Endodermal cell (in vitro differentiated cells): ENCODE measurements at regions not wholly inside any gene's neighbourhood (a gene's known extent, or its start where the extent isn't known, plus 50 kb on each side); places are given as distances from the start of the nearest gene placed in this dataset.

ENCODE experiments used
- DNase-seq: peaks from one replicate; pipeline ENCODE4 v3.0.0-alpha.2; 2017
- H3K27ac ChIP-seq: 2 replicates; pipeline ENCODE4 v1.5.1; 2013; ENCODE audit warnings: mild to moderate bottlenecking, low read depth, low read length, moderate library complexity
- H3K27me3 ChIP-seq: 2 replicates; pipeline ENCODE4 v1.6.1; 2013; ENCODE audit warnings: mild to moderate bottlenecking, low read length, moderate library complexity; ENCODE audit not compliant: insufficient read depth, control insufficient read depth, poor library complexity, severe bottlenecking
- H3K36me3 ChIP-seq: 2 replicates; pipeline ENCODE4 v1.7.0; 2013; ENCODE audit warnings: mild to moderate bottlenecking, low read length, moderate library complexity; ENCODE audit not compliant: control insufficient read depth, insufficient read depth
- H3K4me1 ChIP-seq: one replicate; pipeline ENCODE4 v1.7.0; 2013; ENCODE audit warnings: low read length; ENCODE audit not compliant: control insufficient read depth, insufficient read depth
- H3K4me3 ChIP-seq: 2 replicates; pipeline ENCODE4 v1.5.1; 2013; ENCODE audit warnings: mild to moderate bottlenecking, low read length, moderate library complexity
- H3K9ac ChIP-seq: 2 replicates; pipeline ENCODE4 v1.6.1; 2013; ENCODE audit warnings: mild to moderate bottlenecking, low read length, moderate library complexity; ENCODE audit not compliant: poor library complexity, severe bottlenecking; ENCODE audit errors: extremely low read depth
- H3K9me3 ChIP-seq: 2 replicates; pipeline ENCODE4 v1.6.1; 2013; ENCODE audit warnings: mild to moderate bottlenecking, low read length, moderate library complexity; ENCODE audit not compliant: control insufficient read depth
- H3K27ac Mint-ChIP-seq: 2 replicates; pipeline ENCODE4 v1.8.0; 2020; ENCODE audit warnings: mixed read lengths
- H3K27me3 Mint-ChIP-seq: 2 replicates; pipeline ENCODE4 v1.8.0; 2021; ENCODE audit warnings: mild to moderate bottlenecking, mixed read lengths; ENCODE audit not compliant: insufficient read depth
- H3K36me3 Mint-ChIP-seq: 2 replicates; pipeline ENCODE4 v1.8.0; 2020; ENCODE audit warnings: low read depth, mixed read lengths
- H3K4me1 Mint-ChIP-seq: 2 replicates; pipeline ENCODE4 v1.8.0; 2020; ENCODE audit warnings: mixed read lengths
- H3K4me3 Mint-ChIP-seq: 2 replicates; pipeline ENCODE4 v1.8.0; 2020; ENCODE audit warnings: mild to moderate bottlenecking, moderate library complexity, mixed read lengths
- H3K9me3 Mint-ChIP-seq: 2 replicates; pipeline ENCODE4 v1.8.0; 2020; ENCODE audit warnings: mild to moderate bottlenecking, mixed read lengths
- CTCF ChIP-seq: fragments of 200-600 bp; sonication (generic); conservative IDR thresholded peaks from 2 replicates; pipeline ENCODE4 v1.5.0; 2021; ENCODE audit warnings: antibody characterized with exemption, mild to moderate bottlenecking
- WGBS, 2 experiments: methylation state at CpG; one replicate each; pipeline versions ENCODE4 v1.1.5 to v1.1.7; 2013; ENCODE audit warnings: missing lambda C conversion rate in 2 of 2, mixed read lengths in 1 of 2; ENCODE audit not compliant: insufficient coverage in 1 of 2, insufficient read length in 1 of 2; 5-methylcytosine and 5-hydroxymethylcytosine counted together

GRCh38 chr22:49603016-49603415 lies 224.7 kb downstream of the BRD1 start:
- no peak for TF ChIP-seq CTCF
- WGBS, 2 experiments, result 88 to 100% methylated on average over 3 to 10 of the region's 10 CpGs
- H3K27me3 ChIP-seq, result no peaks in the 10 kb centered on the region
- Mint-ChIP-seq H3K36me3 (no peaks in the 10 kb centered on the region), H3K27ac (no peak overlapping the region), H3K27me3 (no peaks in the 10 kb centered on the region), H3K4me1 (no peaks in the 10 kb centered on the region), H3K4me3 (no peak overlapping the region), H3K9me3 (peaks cover 21% of the 10 kb centered on the region)
- H3K9ac ChIP-seq, result no peak overlapping the region
- H3K27ac ChIP-seq, result no peak overlapping the region
- H3K36me3 ChIP-seq, result no peaks in the 10 kb centered on the region
- H3K9me3 ChIP-seq, result peaks cover 18% of the 10 kb centered on the region
- no peak overlapping the region for H3K4me3 ChIP-seq
- peak; percentile 35 for DNase-seq
- H3K4me1 ChIP-seq, result no peaks in the 10 kb centered on the region

GRCh38 chr22:49602481-49602880 lies 225.2 kb downstream of the BRD1 start:
- no peak for DNase-seq
- 93 to 97% methylated on average over 13 of the region's 13 CpGs for WGBS, 2 experiments
- no peak overlapping the region for H3K9ac ChIP-seq
- no peak overlapping the region for H3K4me3 ChIP-seq
- H3K4me3 Mint-ChIP-seq, result no peak overlapping the region
- H3K4me1 ChIP-seq, result no peaks in the 10 kb centered on the region
- H3K9me3 Mint-ChIP-seq, result peaks cover 21% of the 10 kb centered on the region
- no peaks in the 10 kb centered on the region for H3K27me3 Mint-ChIP-seq
- no peaks in the 10 kb centered on the region for H3K4me1 Mint-ChIP-seq
- H3K27ac Mint-ChIP-seq, result no peak overlapping the region
- no peaks in the 10 kb centered on the region for H3K36me3 ChIP-seq
- no peak for TF ChIP-seq CTCF
- H3K9me3 ChIP-seq, result peaks cover 18% of the 10 kb centered on the region
- H3K27ac ChIP-seq, result no peak overlapping the region
- H3K27me3 ChIP-seq, result no peaks in the 10 kb centered on the region
- no peaks in the 10 kb centered on the region for H3K36me3 Mint-ChIP-seq

GRCh38 chr22:49601614-49602321 lies 225.9 kb downstream of the BRD1 start:
- no peaks in the 10 kb centered on the region for H3K4me1 Mint-ChIP-seq
- TF ChIP-seq CTCF, result no peak
- H3K27me3 Mint-ChIP-seq, result no peaks in the 10 kb centered on the region
- Histone ChIP-seq H3K27ac (no peak overlapping the region), H3K27me3 (no peaks in the 10 kb centered on the region), H3K36me3 (no peaks in the 10 kb centered on the region), H3K9me3 (peaks cover 18% of the 10 kb centered on the region), H3K4me1 (no peaks in the 10 kb centered on the region), H3K9ac (no peak overlapping the region), H3K4me3 (no peak overlapping the region)
- peak; percentile 36 for DNase-seq
- H3K9me3 Mint-ChIP-seq, result peaks cover 21% of the 10 kb centered on the region
- H3K27ac Mint-ChIP-seq, result no peak overlapping the region
- no peaks in the 10 kb centered on the region for H3K36me3 Mint-ChIP-seq
- no peak overlapping the region for H3K4me3 Mint-ChIP-seq
- WGBS, 2 experiments, result 92 to 94% methylated on average over 17 to 24 of the region's 24 CpGs
